HG03521 (cell line): ENCODE measurements at regions not wholly inside any gene's neighbourhood (a gene's known extent, or its start where the extent isn't known, plus 50 kb on each side); places are given as distances from the start of the nearest gene placed in this dataset.
A peak's percentile ranks its signal among the peaks of the same experiment; 100 is the strongest.

ENCODE experiments used
- ATAC-seq: cut with Tn5 transposase; IDR thresholded peaks from one replicate; pipeline ENCODE4 v1.9.1; 2021; ENCODE audit warnings: mild to moderate bottlenecking, moderate library complexity; ENCODE audit not compliant: unreplicated experiment

DNA sequence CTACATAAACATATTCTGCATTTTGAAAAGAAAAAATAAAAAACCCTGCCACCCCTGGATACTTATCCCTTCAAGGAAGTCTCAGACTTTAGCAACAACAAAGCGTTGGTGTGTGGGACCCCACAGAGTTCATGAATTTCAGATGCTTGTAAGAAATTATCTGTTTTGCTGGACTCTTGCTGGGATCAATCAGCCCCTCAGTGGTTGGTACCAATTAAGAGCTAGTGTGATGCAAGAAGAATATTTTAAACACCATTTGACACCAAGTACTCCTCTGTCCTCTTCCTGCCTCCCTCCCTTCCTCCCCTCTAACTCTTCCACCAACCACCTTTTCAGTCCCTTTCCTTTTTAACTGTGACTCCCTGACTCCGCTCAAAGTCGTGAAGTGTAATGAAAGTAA, 51.5 kb downstream of the SST start:
- ATAC-seq = no peak

DNA sequence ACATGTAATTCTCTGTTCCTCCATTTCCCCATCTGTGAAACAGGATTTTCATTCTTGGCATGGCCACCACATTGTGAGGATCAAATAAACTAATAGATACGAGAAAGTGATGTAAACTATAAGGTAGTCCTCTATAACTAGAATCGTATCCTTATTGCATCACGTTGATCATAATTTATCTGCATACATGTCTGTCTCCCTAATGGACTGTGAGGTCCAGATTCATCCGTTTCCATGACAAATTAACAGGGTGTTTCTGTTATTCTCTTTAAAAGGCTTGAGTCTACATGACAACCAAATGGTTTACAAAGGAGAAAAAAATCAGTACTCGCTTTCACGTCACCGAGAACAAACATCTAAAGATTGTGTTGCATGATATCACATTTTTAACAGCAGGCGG, 53.0 kb downstream of the SST start:
- ATAC-seq = no peak

- peak; percentile 84 for ATAC-seq
Observed at GRCh38 chr3:187616307-187616972, 53.8 kb downstream of the SST start.

- no peak for ATAC-seq
Observed at GRCh38 chr3:187615630-187616029, 54.6 kb downstream of the SST start.

DNA sequence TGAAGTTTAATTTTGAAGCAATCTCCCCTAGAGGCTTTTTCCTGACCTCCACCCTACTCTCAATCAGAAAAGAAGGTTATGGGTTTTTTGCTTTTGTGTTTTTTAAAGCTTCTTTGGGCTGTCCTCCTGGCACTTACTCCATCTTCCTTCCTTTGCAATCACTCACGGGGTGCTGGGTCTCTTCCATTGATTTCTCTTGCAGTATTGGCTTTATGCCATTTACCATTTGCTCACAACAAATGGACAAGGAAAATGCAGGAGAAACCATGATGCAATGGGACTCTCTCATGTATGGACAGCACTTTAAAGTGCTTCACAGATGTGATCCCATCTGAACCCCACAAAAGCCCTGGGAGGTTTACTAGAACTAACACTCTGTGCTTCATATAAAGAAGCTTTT, 57.5 kb downstream of the SST start:
- no peak for ATAC-seq

- no peak for ATAC-seq
Observed at GRCh38 chr3:187610981-187611511, 59.1 kb downstream of the SST start.

DNA sequence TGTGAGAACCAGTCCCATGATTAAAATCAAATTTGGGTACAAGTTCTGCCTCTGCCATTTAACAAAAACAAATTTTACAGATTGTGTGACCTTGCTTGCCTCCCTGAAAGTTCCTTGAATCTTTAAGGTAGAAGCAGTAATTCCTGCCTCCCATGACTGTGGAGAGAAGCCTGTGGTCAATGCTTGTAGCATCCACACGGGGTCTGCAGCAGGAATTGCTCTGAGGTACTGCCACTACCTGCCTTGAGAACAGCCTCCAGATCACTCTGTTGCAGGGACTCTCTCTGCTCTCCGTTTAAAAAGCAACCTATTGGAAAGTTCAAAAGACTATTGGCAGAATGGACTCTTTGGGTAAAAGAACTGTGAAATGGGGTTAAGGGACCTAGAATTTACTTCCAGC, 75.9 kb downstream of the SST start:
- no peak for ATAC-seq

GRCh38 chr3:187593451-187593850, 76.7 kb downstream of the SST start:
- no peak for ATAC-seq

DNA sequence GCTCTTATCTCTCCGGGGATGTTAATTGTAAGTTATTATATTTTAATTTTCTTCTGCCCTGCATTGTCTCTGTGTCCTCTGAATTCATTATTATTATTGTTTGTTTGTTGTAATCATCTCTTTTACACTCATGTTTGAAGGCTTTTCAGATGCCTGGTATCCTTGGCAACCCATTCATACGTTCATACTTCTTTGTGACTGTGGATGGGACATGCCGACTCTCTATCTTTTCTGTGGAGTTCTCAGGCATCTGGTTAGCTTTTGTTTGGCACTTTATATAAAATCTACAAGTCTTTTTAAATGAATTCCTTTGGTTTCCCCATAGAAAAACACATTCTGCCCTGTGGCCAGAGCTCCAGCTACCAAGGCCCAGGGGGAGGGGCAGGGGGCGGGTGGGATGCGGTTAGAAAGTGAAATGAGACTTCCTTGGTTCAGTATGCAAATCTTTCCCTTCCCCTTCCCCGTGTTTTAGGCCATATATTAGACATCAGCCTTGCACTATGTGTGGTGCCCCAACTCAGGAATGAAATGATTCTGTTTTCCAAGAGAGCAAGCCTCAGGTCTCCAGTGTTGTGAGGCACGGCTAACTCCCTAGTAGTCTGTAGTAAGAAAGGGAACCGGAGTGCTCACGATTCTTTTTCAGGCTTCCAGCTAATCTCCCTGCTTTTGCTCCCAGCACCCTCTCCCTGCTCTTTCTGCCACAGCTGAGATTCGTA, 79.2 kb downstream of the SST start:
- ATAC-seq = no peak

GRCh38 chr3:187587076-187587475, 83.1 kb downstream of the SST start:
- ATAC-seq = no peak

DNA sequence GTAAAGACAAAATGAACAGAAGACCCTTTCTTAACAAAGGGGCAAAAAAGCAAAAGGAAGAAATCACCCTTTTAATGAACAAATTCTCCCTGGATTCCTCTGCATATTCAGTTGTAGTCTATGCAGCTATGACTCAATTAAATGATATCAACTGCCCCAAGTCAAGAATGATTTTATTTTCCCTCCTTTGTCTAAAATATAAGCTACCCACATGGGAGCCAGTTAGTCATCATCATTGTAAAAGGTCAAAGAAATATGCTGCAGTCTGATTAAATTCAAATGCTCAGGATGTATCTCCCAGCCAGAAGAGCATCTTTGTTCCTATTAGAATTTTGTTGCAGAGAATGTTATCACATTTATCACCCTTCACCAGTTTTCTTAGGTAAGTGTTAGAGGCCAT, 84.0 kb downstream of the SST start:
- ATAC-seq = no peak

DNA sequence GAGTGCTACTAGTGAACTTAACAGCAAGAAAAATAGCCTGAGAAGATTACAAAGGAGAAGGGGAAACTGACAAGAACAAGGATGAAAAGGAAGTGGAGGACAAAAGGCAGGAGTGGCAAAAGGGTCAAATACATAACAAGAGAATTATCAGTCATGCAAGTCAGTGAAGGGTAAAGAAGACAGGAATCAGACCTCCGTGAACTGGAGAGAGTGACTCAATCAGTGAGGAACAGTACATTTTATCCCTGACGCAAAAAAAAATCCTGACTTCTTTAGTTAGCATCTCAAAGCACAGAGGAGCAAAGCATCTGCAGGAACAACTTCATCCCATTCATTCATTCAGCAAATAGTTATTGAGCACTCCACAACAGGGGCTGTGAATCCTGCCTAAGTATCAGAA, 97.8 kb downstream of the SST start:
- no peak for ATAC-seq

- no peak for ATAC-seq
Observed at GRCh38 chr3:187571701-187572100, 98.5 kb downstream of the SST start.

DNA sequence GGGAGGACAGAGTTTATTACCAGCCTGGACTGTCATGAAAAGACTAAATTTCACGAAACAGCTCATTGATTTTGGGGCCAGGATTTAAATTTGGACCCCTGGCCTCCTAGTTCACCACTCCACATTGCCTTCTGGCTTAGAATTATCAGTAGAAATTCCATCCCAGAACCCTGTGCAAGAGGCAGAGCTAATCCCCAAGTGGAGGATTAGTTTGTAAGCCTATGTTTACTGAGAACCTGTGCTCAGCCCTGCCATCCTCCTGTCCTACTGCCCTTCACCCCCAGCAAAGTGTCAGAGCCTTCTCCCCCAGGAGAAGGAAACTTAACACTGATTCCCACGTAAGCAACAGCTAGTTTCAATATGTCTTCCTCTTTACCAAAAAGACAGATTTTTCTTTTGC, 99.4 kb downstream of the SST start:
- no peak for ATAC-seq

DNA sequence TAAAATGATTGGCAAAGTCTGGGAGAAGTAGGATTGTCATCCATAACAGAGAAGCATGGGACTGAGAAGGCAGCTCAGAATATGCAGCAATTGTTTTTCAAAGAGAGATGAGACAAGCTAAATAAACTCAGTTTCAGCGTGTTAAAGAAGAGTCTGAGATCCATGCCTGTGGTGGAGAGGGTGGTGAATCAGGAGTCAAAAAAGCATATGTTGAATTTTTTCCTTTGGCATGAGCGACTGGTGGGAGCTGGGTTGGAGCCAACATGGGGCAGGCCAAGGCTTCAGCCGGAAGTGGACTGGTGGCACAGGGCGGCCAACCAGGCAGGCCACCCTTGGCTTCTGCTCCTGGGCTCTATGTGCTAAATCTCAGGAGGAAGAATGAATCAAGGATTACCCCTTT, 102.0 kb downstream of the SST start:
- ATAC-seq = no peak

GRCh38 chr3:187567661-187568121, 102.5 kb downstream of the SST start:
- ATAC-seq = no peak

DNA sequence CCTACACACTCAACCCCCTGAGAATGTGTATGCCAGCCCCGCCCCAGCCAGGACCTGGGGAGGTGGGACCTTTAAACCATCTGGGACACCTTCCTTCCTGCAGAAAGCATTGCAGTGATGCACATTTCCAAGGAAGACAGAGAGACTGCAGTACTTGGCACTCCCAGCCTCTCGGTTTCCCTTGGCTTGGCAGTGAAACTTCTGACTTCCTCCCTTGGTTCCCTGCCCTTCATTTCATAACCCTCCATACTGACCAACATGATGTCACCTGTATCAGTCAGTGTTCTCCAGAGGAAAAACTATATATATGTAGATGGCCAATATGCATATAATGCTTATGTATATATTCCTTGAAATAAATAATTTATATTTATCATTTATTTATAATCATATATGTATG, 103.2 kb downstream of the SST start:
- ATAC-seq = no peak

- no peak for ATAC-seq
Observed at GRCh38 chr3:187565701-187566100, 104.5 kb downstream of the SST start.

- ATAC-seq = no peak
Observed at GRCh38 chr3:187558990-187559389, 111.2 kb downstream of the SST start.

DNA sequence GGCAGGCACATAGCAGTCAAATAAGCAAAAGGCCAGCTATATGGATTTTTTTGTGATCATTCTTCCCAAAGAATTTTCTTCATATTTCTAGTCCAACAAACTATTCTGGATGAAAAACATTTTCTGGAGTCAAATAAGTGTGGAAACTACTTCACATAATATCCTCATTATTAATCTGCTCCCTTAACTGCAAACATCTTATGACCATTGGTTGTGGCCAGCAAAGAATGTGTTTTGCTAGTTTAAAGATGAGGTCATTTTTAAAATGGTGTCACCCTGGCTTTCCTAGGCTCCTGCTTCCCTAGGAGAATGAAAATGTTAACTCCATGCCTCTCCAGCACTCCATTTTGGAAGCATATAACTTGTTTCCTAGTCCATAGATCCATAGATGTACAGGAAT, 118.8 kb downstream of the SST start:
- ATAC-seq = no peak

- no peak for ATAC-seq
Observed at GRCh38 chr3:187550446-187550845, 119.7 kb downstream of the SST start.

DNA sequence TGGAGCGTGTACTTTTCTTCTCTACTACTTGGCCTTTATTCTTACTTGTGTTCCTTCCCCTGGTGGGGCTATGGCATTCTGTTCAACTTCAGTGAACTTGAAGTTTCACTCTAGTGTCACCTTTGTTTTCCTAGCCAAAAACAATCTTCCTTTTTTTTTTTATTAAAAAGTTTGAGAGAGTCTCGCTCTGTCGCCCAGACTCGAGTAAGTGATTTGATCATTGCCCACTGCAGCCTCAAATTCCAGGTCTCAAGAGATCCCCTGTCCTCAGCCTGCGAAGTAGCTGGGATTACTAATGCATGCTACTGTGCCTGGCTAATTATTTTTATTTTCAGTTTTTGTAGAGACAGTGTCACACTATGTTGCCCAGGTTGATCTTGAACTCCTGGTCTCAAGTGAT, 124.8 kb downstream of the SST start:
- ATAC-seq = no peak
